A549 (cell line): ENCODE measurements at regions not wholly inside any gene's neighbourhood (a gene's known extent, or its start where the extent isn't known, plus 50 kb on each side); places are given as distances from the start of the nearest gene placed in this dataset.

ENCODE experiments used
- CBX2 ChIP-seq: fragments of 200-600 bp; sonication (generic); IDR thresholded peaks from 2 replicates; pipeline ENCODE4 v1.6.1; 2016; ENCODE audit warnings: low read depth, mild to moderate bottlenecking, borderline replicate concordance
- HMGXB4 ChIP-seq: fragments of 250-450 bp; sonication (Bioruptor Pico); IDR thresholded peaks from 2 replicates; pipeline ENCODE4 v1.5.0; 2021; ENCODE audit warnings: mild to moderate bottlenecking, moderate library complexity, borderline replicate concordance
- MAFK ChIP-seq: fragments of 450-650 bp; IDR thresholded peaks from 2 replicates; pipeline ENCODE4 v1.6.1; 2014; ENCODE audit not compliant: partially characterized antibody
- POLR2A ChIP-seq: IDR thresholded peaks from 2 replicates; pipeline ENCODE4 v1.6.1; 2012; ENCODE audit warnings: mild to moderate bottlenecking, low read length
- SMC3 ChIP-seq: fragments of >200 bp; sonication (Bioruptor Twin); formaldehyde crosslinking; IDR thresholded peaks from 3 replicates; pipeline ENCODE4 v1.6.1; 2018; ENCODE audit warnings: inconsistent platforms
- ZFP36 ChIP-seq: fragments of 450-650 bp; IDR thresholded peaks from 2 replicates; pipeline ENCODE4 v1.6.1; 2014; ENCODE audit warnings: borderline replicate concordance; ENCODE audit not compliant: partially characterized antibody
- TF ChIP-seq, protein P1 (sequence below): fragments of >200 bp; sonication (Bioruptor Twin); formaldehyde crosslinking; IDR thresholded peaks from 3 replicates; pipeline ENCODE4 v1.5.1; 2016
- TF ChIP-seq, protein P2 (sequence below): IDR thresholded peaks from 2 replicates; pipeline ENCODE4 v1.6.1; 2012

DNA sequence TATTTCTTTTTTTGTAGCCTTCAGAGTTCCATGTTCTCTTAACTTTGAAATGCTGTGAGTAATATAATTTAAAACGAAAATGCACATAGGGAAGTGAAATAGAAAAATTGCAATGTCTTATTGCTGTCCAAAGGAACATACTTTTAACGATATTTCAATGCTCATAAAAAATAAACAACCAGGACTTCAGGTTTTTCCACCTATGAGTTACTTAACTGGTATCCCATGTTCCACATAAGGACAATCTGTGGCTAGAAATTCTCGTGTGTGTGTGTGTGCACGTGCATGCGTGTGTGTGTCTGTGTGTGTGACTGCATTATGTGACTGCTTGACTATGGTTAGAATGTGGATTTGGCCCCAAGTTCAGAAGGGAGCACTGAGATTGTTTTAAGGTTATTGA lies 200.8 kb upstream of the ADGRL4 start:
- TF ChIP-seq, protein P1, sequence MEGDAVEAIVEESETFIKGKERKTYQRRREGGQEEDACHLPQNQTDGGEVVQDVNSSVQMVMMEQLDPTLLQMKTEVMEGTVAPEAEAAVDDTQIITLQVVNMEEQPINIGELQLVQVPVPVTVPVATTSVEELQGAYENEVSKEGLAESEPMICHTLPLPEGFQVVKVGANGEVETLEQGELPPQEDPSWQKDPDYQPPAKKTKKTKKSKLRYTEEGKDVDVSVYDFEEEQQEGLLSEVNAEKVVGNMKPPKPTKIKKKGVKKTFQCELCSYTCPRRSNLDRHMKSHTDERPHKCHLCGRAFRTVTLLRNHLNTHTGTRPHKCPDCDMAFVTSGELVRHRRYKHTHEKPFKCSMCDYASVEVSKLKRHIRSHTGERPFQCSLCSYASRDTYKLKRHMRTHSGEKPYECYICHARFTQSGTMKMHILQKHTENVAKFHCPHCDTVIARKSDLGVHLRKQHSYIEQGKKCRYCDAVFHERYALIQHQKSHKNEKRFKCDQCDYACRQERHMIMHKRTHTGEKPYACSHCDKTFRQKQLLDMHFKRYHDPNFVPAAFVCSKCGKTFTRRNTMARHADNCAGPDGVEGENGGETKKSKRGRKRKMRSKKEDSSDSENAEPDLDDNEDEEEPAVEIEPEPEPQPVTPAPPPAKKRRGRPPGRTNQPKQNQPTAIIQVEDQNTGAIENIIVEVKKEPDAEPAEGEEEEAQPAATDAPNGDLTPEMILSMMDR: no peak
- TF ChIP-seq SMC3 (no peak), HMGXB4 (CRISPR knock-in tag) (no peak), ZFP36 (no peak), CBX2 (no peak), MAFK (no peak), POLR2A (no peak)
- TF ChIP-seq, protein P2, sequence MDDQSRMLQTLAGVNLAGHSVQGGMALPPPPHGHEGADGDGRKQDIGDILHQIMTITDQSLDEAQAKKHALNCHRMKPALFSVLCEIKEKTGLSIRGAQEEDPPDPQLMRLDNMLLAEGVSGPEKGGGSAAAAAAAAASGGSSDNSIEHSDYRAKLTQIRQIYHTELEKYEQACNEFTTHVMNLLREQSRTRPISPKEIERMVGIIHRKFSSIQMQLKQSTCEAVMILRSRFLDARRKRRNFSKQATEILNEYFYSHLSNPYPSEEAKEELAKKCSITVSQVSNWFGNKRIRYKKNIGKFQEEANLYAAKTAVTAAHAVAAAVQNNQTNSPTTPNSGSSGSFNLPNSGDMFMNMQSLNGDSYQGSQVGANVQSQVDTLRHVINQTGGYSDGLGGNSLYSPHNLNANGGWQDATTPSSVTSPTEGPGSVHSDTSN: no peak
